ENCODE measurements at regions not wholly inside any gene's neighbourhood (a gene's known extent, or its start where the extent isn't known, plus 50 kb on each side); places are given as distances from the start of the nearest gene placed in this dataset.

GRCh38 chr13:54361460-54361859, 1332.8 kb downstream of the OLFM4 start:
- no peak for TF ChIP-seq CTCF (conservative IDR thresholded peaks at IDR 0.05)
- no peak overlapping the region for H3K4me3 Mint-ChIP-seq
- H3K36me3 Mint-ChIP-seq (ENCODE audit: low read depth) = peaks cover 2% of the 10 kb centered on the region
- no peak for DNase-seq (ENCODE audit: low read depth, low spot score)
- H3K4me1 Mint-ChIP-seq = peaks cover 13% of the 10 kb centered on the region
- H3K27ac Mint-ChIP-seq (ENCODE audit: unreplicated experiment) = no peak overlapping the region
- H3K27me3 Mint-ChIP-seq (ENCODE audit: low read depth) = no peaks in the 10 kb centered on the region
- peaks cover 2% of the 10 kb centered on the region for H3K9me3 Mint-ChIP-seq

- Mint-ChIP-seq H3K36me3 (ENCODE audit: low read depth) (no peaks in the 10 kb centered on the region), H3K4me3 (no peak overlapping the region), H3K9me3 (peaks cover 12% of the 10 kb centered on the region), H3K4me1 (no peaks in the 10 kb centered on the region), H3K27ac (ENCODE audit: unreplicated experiment) (no peak overlapping the region), H3K27me3 (ENCODE audit: low read depth) (no peaks in the 10 kb centered on the region)
- no peak for DNase-seq (ENCODE audit: low read depth, low spot score)
- no peak for TF ChIP-seq CTCF (conservative IDR thresholded peaks at IDR 0.05)
These were observed 1338.1 kb downstream of the OLFM4 start for GRCh38 chr13:54366728-54367127.

- Mint-ChIP-seq H3K4me1 (peaks cover under 1% of the 10 kb centered on the region), H3K4me3 (no peak overlapping the region), H3K36me3 (ENCODE audit: low read depth) (no peaks in the 10 kb centered on the region), H3K9me3 (peaks cover 12% of the 10 kb centered on the region), H3K27me3 (ENCODE audit: low read depth) (no peaks in the 10 kb centered on the region), H3K27ac (ENCODE audit: unreplicated experiment) (no peak overlapping the region)
- DNase-seq (ENCODE audit: low read depth, low spot score) = no peak
- TF ChIP-seq CTCF (conservative IDR thresholded peaks at IDR 0.05) = no peak
These were observed 1339.1 kb downstream of the OLFM4 start for GRCh38 chr13:54367639-54368271.

GRCh38 chr13:54368387-54368786, 1339.8 kb downstream of the OLFM4 start:
- Mint-ChIP-seq H3K27me3 (ENCODE audit: low read depth) (no peaks in the 10 kb centered on the region), H3K4me1 (peaks cover 3% of the 10 kb centered on the region), H3K36me3 (ENCODE audit: low read depth) (no peaks in the 10 kb centered on the region), H3K4me3 (no peak overlapping the region), H3K9me3 (peaks cover 12% of the 10 kb centered on the region), H3K27ac (ENCODE audit: unreplicated experiment) (no peak overlapping the region)
- DNase-seq (ENCODE audit: low read depth, low spot score) = no peak
- no peak for TF ChIP-seq CTCF (conservative IDR thresholded peaks at IDR 0.05)

GRCh38 chr13:54373211-54373610, 1344.6 kb downstream of the OLFM4 start:
- peaks cover 3% of the 10 kb centered on the region for H3K4me1 Mint-ChIP-seq
- H3K4me3 Mint-ChIP-seq = no peak overlapping the region
- no peaks in the 10 kb centered on the region for H3K36me3 Mint-ChIP-seq (ENCODE audit: low read depth)
- TF ChIP-seq CTCF (conservative IDR thresholded peaks at IDR 0.05) = no peak
- H3K27me3 Mint-ChIP-seq (ENCODE audit: low read depth) = no peaks in the 10 kb centered on the region
- H3K27ac Mint-ChIP-seq (ENCODE audit: unreplicated experiment) = no peak overlapping the region
- H3K9me3 Mint-ChIP-seq = peaks cover 12% of the 10 kb centered on the region
- no peak for DNase-seq (ENCODE audit: low read depth, low spot score)

All from neural crest cell (in vitro differentiated cells).